ENCODE measurements at regions not wholly inside any gene's neighbourhood (a gene's known extent, or its start where the extent isn't known, plus 50 kb on each side); places are given as distances from the start of the nearest gene placed in this dataset.

GRCh38 chr18:10190564-10190963 is 263.9 kb upstream of the APCDD1 start:
- Histone ChIP-seq H3K27ac (ENCODE audit: low read depth, low read length) (peak overlapping the region; percentile 78), H3K4me2 (ENCODE audit: low read length) (peak overlapping the region; percentile 57), H3K36me3 (ENCODE audit: insufficient read depth, low read length) (no peaks in the 10 kb centered on the region), H3K9me3 (ENCODE audit: insufficient read depth, low read depth, low read length) (no peaks in the 10 kb centered on the region), H3K79me2 (ENCODE audit: insufficient read depth, low read length) (no peaks in the 10 kb centered on the region), H3K9ac (ENCODE audit: low read length) (peak overlapping the region; percentile 22), H4K20me1 (ENCODE audit: insufficient read depth, low read length) (no peaks in the 10 kb centered on the region), H3K4me1 (ENCODE audit: insufficient read depth, low read length) (peaks cover 17% of the 10 kb centered on the region), H3K27me3 (ENCODE audit: insufficient read depth, low read length) (peaks cover 3% of the 10 kb centered on the region), H3K4me3 (ENCODE audit: insufficient read depth, low read depth, low read length) (no peak overlapping the region), H2AFZ (ENCODE audit: low read depth, low read length) (no peak overlapping the region)
- H3K9me3 Mint-ChIP-seq (ENCODE audit: unreplicated experiment): no peaks in the 10 kb centered on the region
- FAIRE-seq: no peak
- no peak overlapping the region for H3K27ac Mint-ChIP-seq (ENCODE audit: unreplicated experiment)
- TF ChIP-seq EZH2 (IDR thresholded peaks at IDR 0.05; ENCODE audit: insufficient read depth, low read length) (no peak), CTCF (IDR thresholded peaks at IDR 0.05; ENCODE audit: insufficient read depth, low read depth, low read length) (no peak)
- DNase-seq (ENCODE audit: low read depth): peak; percentile 95
- H3K36me3 Mint-ChIP-seq (ENCODE audit: low read depth, unreplicated experiment): no peaks in the 10 kb centered on the region
- peaks cover 18% of the 10 kb centered on the region for H3K4me1 Mint-ChIP-seq (ENCODE audit: low read depth, unreplicated experiment)
- H3K27me3 Mint-ChIP-seq (ENCODE audit: low read depth, unreplicated experiment): peaks cover 8% of the 10 kb centered on the region
- no peak overlapping the region for H3K4me3 Mint-ChIP-seq (ENCODE audit: unreplicated experiment)

GRCh38 chr18:10193444-10193843 is 261.0 kb upstream of the APCDD1 start:
- Histone ChIP-seq H3K4me2 (ENCODE audit: low read length) (no peak overlapping the region), H3K36me3 (ENCODE audit: insufficient read depth, low read length) (no peaks in the 10 kb centered on the region), H4K20me1 (ENCODE audit: insufficient read depth, low read length) (no peaks in the 10 kb centered on the region), H3K4me1 (ENCODE audit: insufficient read depth, low read length) (peaks cover 17% of the 10 kb centered on the region), H3K79me2 (ENCODE audit: insufficient read depth, low read length) (no peaks in the 10 kb centered on the region), H3K4me3 (ENCODE audit: insufficient read depth, low read depth, low read length) (no peak overlapping the region), H3K9me3 (ENCODE audit: insufficient read depth, low read depth, low read length) (no peaks in the 10 kb centered on the region), H3K9ac (ENCODE audit: low read length) (no peak overlapping the region), H2AFZ (ENCODE audit: low read depth, low read length) (no peak overlapping the region), H3K27ac (ENCODE audit: low read depth, low read length) (no peak overlapping the region), H3K27me3 (ENCODE audit: insufficient read depth, low read length) (peaks cover 3% of the 10 kb centered on the region)
- H3K36me3 Mint-ChIP-seq (ENCODE audit: low read depth, unreplicated experiment): no peaks in the 10 kb centered on the region
- peak; percentile 33 for DNase-seq (ENCODE audit: low read depth)
- peaks cover 20% of the 10 kb centered on the region for H3K27me3 Mint-ChIP-seq (ENCODE audit: low read depth, unreplicated experiment)
- no peak for TF ChIP-seq EZH2 (IDR thresholded peaks at IDR 0.05; ENCODE audit: insufficient read depth, low read length)
- TF ChIP-seq CTCF (IDR thresholded peaks at IDR 0.05; ENCODE audit: insufficient read depth, low read depth, low read length): no peak
- H3K9me3 Mint-ChIP-seq (ENCODE audit: unreplicated experiment): peaks cover 2% of the 10 kb centered on the region
- no peak overlapping the region for H3K4me3 Mint-ChIP-seq (ENCODE audit: unreplicated experiment)
- no peak overlapping the region for H3K27ac Mint-ChIP-seq (ENCODE audit: unreplicated experiment)
- no peak for FAIRE-seq
- H3K4me1 Mint-ChIP-seq (ENCODE audit: low read depth, unreplicated experiment): peaks cover 18% of the 10 kb centered on the region

- Histone ChIP-seq H3K36me3 (ENCODE audit: insufficient read depth, low read length) (no peaks in the 10 kb centered on the region), H3K9me3 (ENCODE audit: insufficient read depth, low read depth, low read length) (no peaks in the 10 kb centered on the region), H2AFZ (ENCODE audit: low read depth, low read length) (no peak overlapping the region), H3K27ac (ENCODE audit: low read depth, low read length) (no peak overlapping the region), H3K27me3 (ENCODE audit: insufficient read depth, low read length) (peaks cover 3% of the 10 kb centered on the region), H3K4me3 (ENCODE audit: insufficient read depth, low read depth, low read length) (no peak overlapping the region), H3K4me2 (ENCODE audit: low read length) (no peak overlapping the region), H3K4me1 (ENCODE audit: insufficient read depth, low read length) (peaks cover 17% of the 10 kb centered on the region), H3K79me2 (ENCODE audit: insufficient read depth, low read length) (no peaks in the 10 kb centered on the region), H4K20me1 (ENCODE audit: insufficient read depth, low read length) (no peaks in the 10 kb centered on the region), H3K9ac (ENCODE audit: low read length) (no peak overlapping the region)
- no peak for FAIRE-seq
- Mint-ChIP-seq H3K36me3 (ENCODE audit: low read depth, unreplicated experiment) (no peaks in the 10 kb centered on the region), H3K27me3 (ENCODE audit: low read depth, unreplicated experiment) (peaks cover 20% of the 10 kb centered on the region), H3K4me3 (ENCODE audit: unreplicated experiment) (no peak overlapping the region), H3K27ac (ENCODE audit: unreplicated experiment) (no peak overlapping the region), H3K9me3 (ENCODE audit: unreplicated experiment) (peaks cover 2% of the 10 kb centered on the region), H3K4me1 (ENCODE audit: low read depth, unreplicated experiment) (peaks cover 16% of the 10 kb centered on the region)
- TF ChIP-seq CTCF (IDR thresholded peaks at IDR 0.05; ENCODE audit: insufficient read depth, low read depth, low read length) (no peak), EZH2 (IDR thresholded peaks at IDR 0.05; ENCODE audit: insufficient read depth, low read length) (no peak)
- no peak for DNase-seq (ENCODE audit: low read depth)
Observed at GRCh38 chr18:10194592-10194991, 259.8 kb upstream of the APCDD1 start.

Data from astrocyte (in vitro differentiated cells and primary cell).